ENCODE measurements at regions not wholly inside any gene's neighbourhood (a gene's known extent, or its start where the extent isn't known, plus 50 kb on each side); places are given as distances from the start of the nearest gene placed in this dataset.

GRCh38 chr1:218705911-218706893 is 361.1 kb downstream of the TGFB2 start:
- Histone ChIP-seq H3K79me2 (ENCODE audit: insufficient read depth, low read length) (no peaks in the 10 kb centered on the region), H3K4me2 (ENCODE audit: low read depth, low read length, poor library complexity, severe bottlenecking) (no peak overlapping the region)
- TF ChIP-seq CTCF (IDR thresholded peaks at IDR 0.05; ENCODE audit: insufficient read depth, low read length, poor library complexity, severe bottlenecking) (no peak), EZH2phosphoT487 (conservative IDR thresholded peaks at IDR 0.05; ENCODE audit: low read length) (no peak)

GRCh38 chr1:218711001-218711400 is 365.9 kb downstream of the TGFB2 start:
- H3K27ac ChIP-seq (ENCODE audit: low read depth, low read length), result no peak overlapping the region
- H2AFZ ChIP-seq (ENCODE audit: low read depth, low read length, severe bottlenecking), result no peak overlapping the region
- H4K20me1 ChIP-seq (ENCODE audit: low read depth, low read length), result no peaks in the 10 kb centered on the region
- H3K79me2 ChIP-seq (ENCODE audit: insufficient read depth, low read length), result no peaks in the 10 kb centered on the region
- H3K36me3 ChIP-seq (ENCODE audit: low read length), result no peaks in the 10 kb centered on the region
- no peak overlapping the region for H3K9ac ChIP-seq (ENCODE audit: low read length)
- H3K27me3 ChIP-seq (ENCODE audit: low read length), result no peaks in the 10 kb centered on the region
- H3K4me2 ChIP-seq (ENCODE audit: low read depth, low read length, poor library complexity, severe bottlenecking), result no peak overlapping the region
- H3K9me3 ChIP-seq (ENCODE audit: insufficient read depth, low read length), result no peaks in the 10 kb centered on the region
- H3K9me2 ChIP-seq (replicated peaks; ENCODE audit: insufficient read depth, low read length), result no peaks in the 10 kb centered on the region
- TF ChIP-seq EZH2phosphoT487 (conservative IDR thresholded peaks at IDR 0.05; ENCODE audit: low read length) (no peak), CTCF (IDR thresholded peaks at IDR 0.05; ENCODE audit: insufficient read depth, low read length, poor library complexity, severe bottlenecking) (no peak)
- H3K4me3 ChIP-seq (ENCODE audit: insufficient read depth, low read length, poor library complexity, severe bottlenecking), result no peak overlapping the region
- no peaks in the 10 kb centered on the region for H3F3A ChIP-seq (ENCODE audit: insufficient read depth)

More at GRCh38 chr1:218705911-218706893, 361.1 kb downstream of the TGFB2 start:
- no peaks in the 10 kb centered on the region for H4K20me1 ChIP-seq (ENCODE audit: low read depth, low read length)
- no peaks in the 10 kb centered on the region for H3K9me3 ChIP-seq (ENCODE audit: insufficient read depth, low read length)
- no peaks in the 10 kb centered on the region for H3F3A ChIP-seq (ENCODE audit: insufficient read depth)
- H3K27ac ChIP-seq (ENCODE audit: low read depth, low read length), result no peak overlapping the region
- H3K4me3 ChIP-seq (ENCODE audit: insufficient read depth, low read length, poor library complexity, severe bottlenecking), result no peak overlapping the region
- no peaks in the 10 kb centered on the region; the same call in 1 of the 2 replicates for H3K27me3 ChIP-seq (ENCODE audit: low read length)
- no peaks in the 10 kb centered on the region for H3K9me2 ChIP-seq (replicated peaks; ENCODE audit: insufficient read depth, low read length)
- no peak overlapping the region for H2AFZ ChIP-seq (ENCODE audit: low read depth, low read length, severe bottlenecking)
- no peak overlapping the region for H3K9ac ChIP-seq (ENCODE audit: low read length)
- no peaks in the 10 kb centered on the region for H3K36me3 ChIP-seq (ENCODE audit: low read length)

- H3F3A ChIP-seq (ENCODE audit: insufficient read depth), result no peaks in the 10 kb centered on the region
- no peaks in the 10 kb centered on the region for H3K9me3 ChIP-seq (ENCODE audit: insufficient read depth, low read length)
- no peak overlapping the region for H3K27ac ChIP-seq (ENCODE audit: low read depth, low read length)
- TF ChIP-seq EZH2phosphoT487 (conservative IDR thresholded peaks at IDR 0.05; ENCODE audit: low read length) (no peak), CTCF (IDR thresholded peaks at IDR 0.05; ENCODE audit: insufficient read depth, low read length, poor library complexity, severe bottlenecking) (no peak)
- no peaks in the 10 kb centered on the region for H3K27me3 ChIP-seq (ENCODE audit: low read length)
- H3K4me3 ChIP-seq (ENCODE audit: insufficient read depth, low read length, poor library complexity, severe bottlenecking), result no peak overlapping the region
- H3K9ac ChIP-seq (ENCODE audit: low read length), result no peak overlapping the region
- H3K79me2 ChIP-seq (ENCODE audit: insufficient read depth, low read length), result no peaks in the 10 kb centered on the region
- H3K36me3 ChIP-seq (ENCODE audit: low read length), result no peaks in the 10 kb centered on the region
- no peak overlapping the region for H2AFZ ChIP-seq (ENCODE audit: low read depth, low read length, severe bottlenecking)
- no peak overlapping the region for H3K4me2 ChIP-seq (ENCODE audit: low read depth, low read length, poor library complexity, severe bottlenecking)
- H4K20me1 ChIP-seq (ENCODE audit: low read depth, low read length), result no peaks in the 10 kb centered on the region
- H3K9me2 ChIP-seq (replicated peaks; ENCODE audit: insufficient read depth, low read length), result no peaks in the 10 kb centered on the region
Observed at GRCh38 chr1:218711884-218712674, 366.9 kb downstream of the TGFB2 start.
